Hepatocyte (in vitro differentiated cells): ENCODE measurements at regions not wholly inside any gene's neighbourhood (a gene's known extent, or its start where the extent isn't known, plus 50 kb on each side); places are given as distances from the start of the nearest gene placed in this dataset.

Experiments used
- DNase-seq: peaks from one replicate; pipeline ENCODE4 v3.0.0-alpha.2; 2016; ENCODE audit warnings: low spot score
- H2AFZ ChIP-seq: fragments of 200-600 bp; sonication (generic); 2 replicates; pipeline ENCODE4 v1.6.0; 2016; ENCODE audit warnings: antibody characterized with exemption, mild to moderate bottlenecking
- H3K27ac ChIP-seq: fragments of 200-600 bp; sonication (generic); 2 replicates; pipeline ENCODE4 v1.5.1; 2016; ENCODE audit warnings: mild to moderate bottlenecking
- H3K27me3 ChIP-seq: fragments of 200-600 bp; sonication (generic); 2 replicates; pipeline ENCODE4 v1.6.1; 2016
- H3K36me3 ChIP-seq: fragments of 200-600 bp; sonication (generic); replicated peaks from 2 replicates; pipeline ENCODE4 v1.5.1; 2016; ENCODE audit warnings: low read depth; ENCODE audit not compliant: insufficient read depth
- H3K4me1 ChIP-seq: fragments of 200-600 bp; sonication (generic); 2 replicates; pipeline ENCODE4 v1.5.1; 2016; ENCODE audit warnings: mild to moderate bottlenecking, moderate library complexity; ENCODE audit not compliant: insufficient read depth
- H3K4me2 ChIP-seq: fragments of 200-600 bp; sonication (generic); 2 replicates; pipeline ENCODE4 v1.6.0; 2016
- H3K4me3 ChIP-seq: fragments of 200-600 bp; sonication (generic); 2 replicates; pipeline ENCODE4 v1.5.1; 2016; ENCODE audit warnings: mild to moderate bottlenecking
- H3K79me2 ChIP-seq: fragments of 200-600 bp; sonication (generic); 2 replicates; pipeline ENCODE4 v1.6.0; 2017; ENCODE audit warnings: mild to moderate bottlenecking
- H3K9me2 ChIP-seq: fragments of 200-600 bp; sonication (generic); replicated peaks from 2 replicates; pipeline ENCODE4 v1.6.0; 2017; ENCODE audit warnings: mild to moderate bottlenecking; ENCODE audit not compliant: insufficient read depth
- H3K9me3 ChIP-seq: fragments of 200-600 bp; sonication (generic); 2 replicates; pipeline ENCODE4 v1.5.1; 2016; ENCODE audit warnings: low read depth, mild to moderate bottlenecking
- H4K20me1 ChIP-seq: fragments of 200-600 bp; sonication (generic); 2 replicates; pipeline ENCODE4 v1.6.0; 2016; ENCODE audit warnings: mild to moderate bottlenecking; ENCODE audit not compliant: insufficient read depth, poor library complexity, severe bottlenecking
- EZH2 ChIP-seq: fragments of 200-600 bp; sonication (generic); IDR thresholded peaks from 2 replicates; pipeline ENCODE4 v1.6.1; 2016; ENCODE audit warnings: antibody characterized with exemption, mild to moderate bottlenecking, borderline replicate concordance
- EZH2phosphoT487 ChIP-seq: fragments of 200-600 bp; sonication (generic); IDR thresholded peaks from one replicate; pipeline ENCODE4 v1.6.1; 2018; ENCODE audit warnings: antibody characterized with exemption, mild to moderate bottlenecking, low read depth, moderate library complexity; ENCODE audit not compliant: unreplicated experiment, severe bottlenecking
- WGBS: methylation state at CpG from one replicate; pipeline ENCODE4 v1.1.6; 2016; ENCODE audit warnings: low lambda C conversion rate; ENCODE audit errors: missing lambda C conversion rate; 5-methylcytosine and 5-hydroxymethylcytosine counted together
- TF ChIP-seq, protein P1 (sequence below): fragments of 200-600 bp; sonication (generic); IDR thresholded peaks from 2 replicates; pipeline ENCODE4 v1.5.1; 2016; ENCODE audit warnings: antibody characterized with exemption, mild to moderate bottlenecking; ENCODE audit not compliant: poor library complexity

DNA sequence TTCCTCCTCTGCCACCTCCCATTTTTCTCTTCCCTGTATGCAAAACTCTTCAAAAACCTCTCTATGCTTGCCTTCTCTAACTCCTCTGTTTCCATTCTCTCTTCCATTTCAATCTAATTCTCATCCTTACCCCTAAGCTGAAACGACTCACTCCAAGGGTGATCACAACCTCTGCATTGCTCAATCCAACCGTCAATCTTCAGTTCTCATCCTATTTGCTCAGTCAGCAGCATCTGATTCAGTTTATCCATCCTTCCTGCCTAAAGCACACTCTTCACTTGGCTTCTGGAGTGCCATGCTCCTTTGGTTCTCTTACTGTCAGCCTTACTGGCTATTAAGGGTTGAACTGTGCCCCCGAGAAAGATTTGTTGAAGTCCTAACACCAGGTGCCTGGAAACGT, 163.5 kb upstream of the NEBL start:
- WGBS, result 81% methylated on average over 4 of the region's 4 CpGs
- Histone ChIP-seq H3K4me1 (no peaks in the 10 kb centered on the region), H3K9me3 (no peaks in the 10 kb centered on the region), H3K79me2 (no peaks in the 10 kb centered on the region), H3K4me2 (no peak overlapping the region), H3K27me3 (no peaks in the 10 kb centered on the region), H3K9me2 (no peaks in the 10 kb centered on the region), H2AFZ (no peak overlapping the region), H4K20me1 (no peaks in the 10 kb centered on the region), H3K27ac (no peak overlapping the region), H3K4me3 (no peak overlapping the region), H3K36me3 (no peaks in the 10 kb centered on the region)
- DNase-seq, result no peak
- no peak for TF ChIP-seq EZH2
- TF ChIP-seq, protein P1, sequence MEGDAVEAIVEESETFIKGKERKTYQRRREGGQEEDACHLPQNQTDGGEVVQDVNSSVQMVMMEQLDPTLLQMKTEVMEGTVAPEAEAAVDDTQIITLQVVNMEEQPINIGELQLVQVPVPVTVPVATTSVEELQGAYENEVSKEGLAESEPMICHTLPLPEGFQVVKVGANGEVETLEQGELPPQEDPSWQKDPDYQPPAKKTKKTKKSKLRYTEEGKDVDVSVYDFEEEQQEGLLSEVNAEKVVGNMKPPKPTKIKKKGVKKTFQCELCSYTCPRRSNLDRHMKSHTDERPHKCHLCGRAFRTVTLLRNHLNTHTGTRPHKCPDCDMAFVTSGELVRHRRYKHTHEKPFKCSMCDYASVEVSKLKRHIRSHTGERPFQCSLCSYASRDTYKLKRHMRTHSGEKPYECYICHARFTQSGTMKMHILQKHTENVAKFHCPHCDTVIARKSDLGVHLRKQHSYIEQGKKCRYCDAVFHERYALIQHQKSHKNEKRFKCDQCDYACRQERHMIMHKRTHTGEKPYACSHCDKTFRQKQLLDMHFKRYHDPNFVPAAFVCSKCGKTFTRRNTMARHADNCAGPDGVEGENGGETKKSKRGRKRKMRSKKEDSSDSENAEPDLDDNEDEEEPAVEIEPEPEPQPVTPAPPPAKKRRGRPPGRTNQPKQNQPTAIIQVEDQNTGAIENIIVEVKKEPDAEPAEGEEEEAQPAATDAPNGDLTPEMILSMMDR, result no peak
- no peak for TF ChIP-seq EZH2phosphoT487

DNA sequence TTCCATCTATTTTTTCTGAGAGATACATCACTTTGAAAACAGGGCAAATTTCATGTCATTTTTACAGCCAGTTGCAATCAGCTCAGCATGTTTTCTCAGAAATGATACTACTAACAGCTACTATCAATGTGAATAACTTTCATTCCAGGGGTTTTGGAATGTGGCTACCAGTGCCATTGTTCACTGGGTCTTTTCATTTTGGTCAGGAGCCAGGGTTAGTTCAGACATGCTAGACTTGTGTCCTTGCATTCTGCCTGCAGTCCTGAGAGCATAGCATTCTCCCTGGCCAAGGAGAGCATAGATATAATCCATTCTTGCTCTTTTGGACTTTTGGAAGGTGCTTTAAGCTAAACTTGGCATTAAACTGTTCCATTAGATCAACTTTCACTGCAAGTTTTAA, 160.9 kb upstream of the NEBL start:
- Histone ChIP-seq H3K4me1 (no peaks in the 10 kb centered on the region), H3K79me2 (no peaks in the 10 kb centered on the region), H3K27ac (no peak overlapping the region), H3K4me3 (no peak overlapping the region), H3K4me2 (no peak overlapping the region), H3K9me2 (no peaks in the 10 kb centered on the region), H4K20me1 (no peaks in the 10 kb centered on the region), H2AFZ (no peak overlapping the region), H3K36me3 (no peaks in the 10 kb centered on the region), H3K27me3 (no peaks in the 10 kb centered on the region), H3K9me3 (no peaks in the 10 kb centered on the region)
- TF ChIP-seq EZH2phosphoT487 (no peak), EZH2 (no peak)
- TF ChIP-seq, protein P1, result no peak
- DNase-seq, result no peak

DNA sequence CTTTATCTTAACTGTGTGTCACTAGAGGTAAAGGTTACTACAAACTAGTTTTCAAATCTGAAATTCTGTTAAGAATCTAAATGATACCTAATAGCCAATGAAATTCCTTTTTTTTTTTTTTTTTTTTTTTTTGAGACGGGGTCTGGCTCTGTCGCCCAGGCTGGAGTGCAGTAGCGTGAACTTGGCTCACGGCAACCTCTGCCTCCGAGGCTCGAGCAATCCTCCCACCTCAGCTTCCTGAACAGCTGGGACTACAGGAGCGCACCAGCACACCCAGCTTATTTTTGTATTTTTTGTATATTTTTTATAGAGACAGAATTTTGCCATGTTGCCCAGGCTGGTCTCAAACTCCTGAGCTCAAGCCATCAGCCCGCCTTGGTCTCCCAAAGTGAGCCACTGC, 160.3 kb upstream of the NEBL start:
- Histone ChIP-seq H3K4me3 (no peak overlapping the region), H3K27ac (no peak overlapping the region), H3K79me2 (no peaks in the 10 kb centered on the region), H3K27me3 (no peaks in the 10 kb centered on the region), H3K9me2 (no peaks in the 10 kb centered on the region), H4K20me1 (no peaks in the 10 kb centered on the region), H2AFZ (no peak overlapping the region), H3K9me3 (no peaks in the 10 kb centered on the region), H3K36me3 (no peaks in the 10 kb centered on the region), H3K4me2 (no peak overlapping the region), H3K4me1 (no peaks in the 10 kb centered on the region)
- TF ChIP-seq EZH2phosphoT487 (no peak), EZH2 (no peak)
- TF ChIP-seq, protein P1, result no peak
- DNase-seq, result no peak
- 93% methylated on average over 7 of the region's 8 CpGs for WGBS

DNA sequence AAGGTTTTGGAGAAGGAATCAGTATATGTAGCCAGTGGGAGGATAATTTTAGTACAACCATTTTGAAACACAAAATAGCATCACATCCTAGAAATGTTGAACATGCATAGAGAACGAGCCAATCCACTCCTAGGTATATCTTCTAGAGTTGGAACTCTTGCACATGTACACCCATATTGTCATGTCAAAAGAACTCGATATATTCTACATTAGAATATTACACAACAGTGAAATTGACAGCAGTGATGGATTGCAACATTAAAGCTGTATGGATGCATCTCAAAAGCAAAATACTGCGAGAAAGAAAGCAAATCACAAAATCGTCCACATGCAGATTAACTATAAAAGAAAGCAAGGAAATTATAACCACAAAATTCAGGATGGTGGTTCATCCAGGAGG, 159.3 kb upstream of the NEBL start:
- H4K20me1 ChIP-seq, result no peaks in the 10 kb centered on the region
- no peaks in the 10 kb centered on the region for H3K9me2 ChIP-seq
- H3K36me3 ChIP-seq, result no peaks in the 10 kb centered on the region
- no peak overlapping the region for H2AFZ ChIP-seq
- no peak overlapping the region for H3K27ac ChIP-seq
- DNase-seq, result no peak
- no peaks in the 10 kb centered on the region for H3K9me3 ChIP-seq
- no peaks in the 10 kb centered on the region for H3K79me2 ChIP-seq
- TF ChIP-seq, protein P1, result no peak
- no peak for TF ChIP-seq EZH2phosphoT487
- TF ChIP-seq EZH2, result no peak
- H3K4me2 ChIP-seq, result no peak overlapping the region
- H3K27me3 ChIP-seq, result no peaks in the 10 kb centered on the region
- WGBS, result 88% methylated on average over 4 of the region's 4 CpGs
- H3K4me1 ChIP-seq, result no peaks in the 10 kb centered on the region
- H3K4me3 ChIP-seq, result no peak overlapping the region
